Ishikawa (cell line): ENCODE measurements at regions not wholly inside any gene's neighbourhood (a gene's known extent, or its start where the extent isn't known, plus 50 kb on each side); places are given as distances from the start of the nearest gene placed in this dataset.

ENCODE experiments used
- EGR1 ChIP-seq: IDR thresholded peaks from 2 replicates; pipeline ENCODE4 v1.6.1; 2012
- EP300 ChIP-seq: IDR thresholded peaks from 2 replicates; pipeline ENCODE4 v1.6.1; 2012; ENCODE audit warnings: borderline replicate concordance
- FOXM1 ChIP-seq: IDR thresholded peaks from 2 replicates; pipeline ENCODE4 v1.6.1; 2012; ENCODE audit warnings: low read depth, borderline replicate concordance
- NFIC ChIP-seq: IDR thresholded peaks from 2 replicates; pipeline ENCODE4 v1.6.1; 2012
- RAD21 ChIP-seq: IDR thresholded peaks from 2 replicates; pipeline ENCODE4 v1.6.1; 2012; ENCODE audit warnings: low read depth
- REST ChIP-seq: IDR thresholded peaks from 2 replicates; pipeline ENCODE4 v1.6.1; 2012; ENCODE audit warnings: low read depth, mild to moderate bottlenecking
- TAF1 ChIP-seq: IDR thresholded peaks from 2 replicates; pipeline ENCODE4 v1.6.1; 2012; ENCODE audit warnings: low read depth, mild to moderate bottlenecking
- TCF12 ChIP-seq: IDR thresholded peaks from 2 replicates; pipeline ENCODE4 v1.6.1; 2012; ENCODE audit warnings: low read depth
- YY1 ChIP-seq: IDR thresholded peaks from 2 replicates; pipeline ENCODE4 v1.6.1; 2012; ENCODE audit warnings: low read depth
- TF ChIP-seq, protein P1 (sequence below): IDR thresholded peaks from 2 replicates; pipeline ENCODE4 v1.6.1; 2012
- TF ChIP-seq, protein P2 (sequence below): IDR thresholded peaks from 2 replicates; pipeline ENCODE4 v1.6.1; 2012

DNA sequence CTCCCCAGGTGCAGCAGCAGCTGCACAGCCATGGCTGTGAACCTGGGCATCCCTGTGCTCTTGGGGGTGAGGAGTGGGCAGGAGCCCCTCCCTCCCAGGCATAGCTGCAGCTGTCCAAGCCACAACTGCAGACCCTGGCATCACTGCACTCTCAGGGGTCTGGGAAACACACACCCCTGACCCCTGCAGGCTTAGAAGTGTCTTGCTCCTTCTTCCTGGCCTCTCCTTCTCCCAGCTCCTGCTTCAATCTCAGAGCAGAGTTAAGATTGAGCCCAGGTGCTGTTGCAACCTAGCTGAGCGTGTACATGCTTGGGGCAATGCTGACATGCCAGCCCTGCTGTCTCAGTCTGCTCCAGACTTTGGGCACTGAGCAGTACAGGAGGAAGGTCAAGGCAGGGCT, 833.6 kb downstream of the FLRT2 start:
- TF ChIP-seq, protein P1, sequence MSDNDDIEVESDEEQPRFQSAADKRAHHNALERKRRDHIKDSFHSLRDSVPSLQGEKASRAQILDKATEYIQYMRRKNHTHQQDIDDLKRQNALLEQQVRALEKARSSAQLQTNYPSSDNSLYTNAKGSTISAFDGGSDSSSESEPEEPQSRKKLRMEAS = no peak
- TF ChIP-seq REST (no peak), YY1 (no peak), EGR1 (no peak), EP300 (no peak), TAF1 (no peak), TCF12 (no peak), RAD21 (no peak), FOXM1 (no peak), NFIC (no peak)
- TF ChIP-seq, protein P2, sequence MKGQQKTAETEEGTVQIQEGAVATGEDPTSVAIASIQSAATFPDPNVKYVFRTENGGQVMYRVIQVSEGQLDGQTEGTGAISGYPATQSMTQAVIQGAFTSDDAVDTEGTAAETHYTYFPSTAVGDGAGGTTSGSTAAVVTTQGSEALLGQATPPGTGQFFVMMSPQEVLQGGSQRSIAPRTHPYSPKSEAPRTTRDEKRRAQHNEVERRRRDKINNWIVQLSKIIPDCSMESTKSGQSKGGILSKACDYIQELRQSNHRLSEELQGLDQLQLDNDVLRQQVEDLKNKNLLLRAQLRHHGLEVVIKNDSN = no peak
